ENCODE measurements at regions not wholly inside any gene's neighbourhood (a gene's known extent, or its start where the extent isn't known, plus 50 kb on each side); places are given as distances from the start of the nearest gene placed in this dataset.

GRCh38 chr10:52437205-52437646 lies 123.1 kb downstream of the DKK1 start:
- TF ChIP-seq, protein P1, sequence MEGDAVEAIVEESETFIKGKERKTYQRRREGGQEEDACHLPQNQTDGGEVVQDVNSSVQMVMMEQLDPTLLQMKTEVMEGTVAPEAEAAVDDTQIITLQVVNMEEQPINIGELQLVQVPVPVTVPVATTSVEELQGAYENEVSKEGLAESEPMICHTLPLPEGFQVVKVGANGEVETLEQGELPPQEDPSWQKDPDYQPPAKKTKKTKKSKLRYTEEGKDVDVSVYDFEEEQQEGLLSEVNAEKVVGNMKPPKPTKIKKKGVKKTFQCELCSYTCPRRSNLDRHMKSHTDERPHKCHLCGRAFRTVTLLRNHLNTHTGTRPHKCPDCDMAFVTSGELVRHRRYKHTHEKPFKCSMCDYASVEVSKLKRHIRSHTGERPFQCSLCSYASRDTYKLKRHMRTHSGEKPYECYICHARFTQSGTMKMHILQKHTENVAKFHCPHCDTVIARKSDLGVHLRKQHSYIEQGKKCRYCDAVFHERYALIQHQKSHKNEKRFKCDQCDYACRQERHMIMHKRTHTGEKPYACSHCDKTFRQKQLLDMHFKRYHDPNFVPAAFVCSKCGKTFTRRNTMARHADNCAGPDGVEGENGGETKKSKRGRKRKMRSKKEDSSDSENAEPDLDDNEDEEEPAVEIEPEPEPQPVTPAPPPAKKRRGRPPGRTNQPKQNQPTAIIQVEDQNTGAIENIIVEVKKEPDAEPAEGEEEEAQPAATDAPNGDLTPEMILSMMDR (optimal IDR thresholded peaks at IDR 0.05 in 1 of 3, IDR thresholded peaks at IDR 0.05 in 1 of 3, conservative IDR thresholded peaks at IDR 0.05 in 1 of 3; ENCODE audit: extremely low read depth in 1 of 3, insufficient read depth in 2 of 3, low read length in 3 of 3): no peak
- no peak for TF ChIP-seq EZH2 (IDR thresholded peaks at IDR 0.05; ENCODE audit: low read length)

Data from keratinocyte (primary cell).